ENCODE measurements at regions not wholly inside any gene's neighbourhood (a gene's known extent, or its start where the extent isn't known, plus 50 kb on each side); places are given as distances from the start of the nearest gene placed in this dataset.

GRCh38 chr12:69084816-69085378 is 151.9 kb upstream of the CPM start:
- FAIRE-seq (no peak), DNase-seq (ENCODE audit: low read depth in 1 of 2, low spot score in 2 of 2) (no peak)
- Histone ChIP-seq H3K56ac (replicated peaks; ENCODE audit: insufficient read length, low read depth, low read length) (no peak overlapping the region), H2BK15ac (ENCODE audit: low read length) (no peak overlapping the region), H3K27ac (ENCODE audit: low read depth, low read length) (no peak overlapping the region), H3K4me2 (ENCODE audit: insufficient read depth in 1 of 2, low read depth in 2 of 2, low read length in 2 of 2) (no peak overlapping the region), H3K4ac (replicated peaks; ENCODE audit: insufficient read length, low read depth, low read length) (no peak overlapping the region), H2BK5ac (ENCODE audit: low read depth, low read length) (no peak overlapping the region), H3K23ac (ENCODE audit: insufficient read length) (no peak overlapping the region), H4K20me1 (replicated peaks in 1 of 2; ENCODE audit: control insufficient read depth in 1 of 2, insufficient read depth in 2 of 2, low read length in 2 of 2) (no peaks in the 10 kb centered on the region), H2BK120ac (replicated peaks; ENCODE audit: low read depth, low read length) (no peak overlapping the region), H2AFZ (ENCODE audit: low read length) (no peak overlapping the region), H2BK12ac (ENCODE audit: low read depth, low read length) (no peak overlapping the region), H2AK5ac (ENCODE audit: low read depth, low read length) (no peak overlapping the region), H4K8ac (ENCODE audit: extremely low read depth, insufficient read depth, low read length) (no peak overlapping the region), H3K18ac (ENCODE audit: extremely low read depth, low read length) (no peak overlapping the region), H2BK20ac (ENCODE audit: low read length) (no peak overlapping the region), H3K14ac (ENCODE audit: insufficient read length) (no peak overlapping the region), H3K79me1 (ENCODE audit: low read depth, low read length) (no peaks in the 10 kb centered on the region), H4K91ac (replicated peaks; ENCODE audit: insufficient read length, low read length) (no peak overlapping the region), H3K36me3 (ENCODE audit: control insufficient read depth in 2 of 4, insufficient read depth in 4 of 4, low read length in 3 of 4) (no peaks in the 10 kb centered on the region), H3K23me2 (ENCODE audit: low read depth, low read length) (no peaks in the 10 kb centered on the region), H3K27me3 (replicated peaks in 1 of 4; ENCODE audit: control insufficient read depth in 3 of 4, extremely low read depth in 1 of 4, insufficient read depth in 3 of 4, low read length in 3 of 4) (no peaks in the 10 kb centered on the region), H3K4me1 (replicated peaks in 1 of 4; ENCODE audit: control insufficient read depth in 3 of 4, insufficient read depth in 4 of 4, low read length in 3 of 4) (no peaks in the 10 kb centered on the region), H3K79me2 (ENCODE audit: control insufficient read depth in 1 of 2, insufficient read depth in 2 of 2, low read length in 2 of 2) (no peaks in the 10 kb centered on the region), H3K4me3 (ENCODE audit: extremely low read depth in 1 of 4, insufficient read depth in 2 of 4, low read depth in 3 of 4, low read length in 4 of 4) (no peak overlapping the region), H4K5ac (ENCODE audit: insufficient read length, low read depth, low read length) (no peak overlapping the region), H3K9ac (replicated peaks in 1 of 4; ENCODE audit: extremely low read depth in 1 of 4, low read depth in 3 of 4, low read length in 3 of 4) (no peak overlapping the region), H3K9me3 (ENCODE audit: insufficient read depth in 2 of 2, low read depth in 1 of 2, low read length in 1 of 2) (no peaks in the 10 kb centered on the region)
- ChIA-PET POLR2A (ENCODE audit: partially characterized antibody) (no interaction called here), CTCF (ENCODE audit: partially characterized antibody) (interaction anchor here (1.0 kb wide), 1 partner anchor 15 kb away, joined by 3 read pairs; no protein-coding TSS in a partner anchor)
- TF ChIP-seq FOSL1 (IDR thresholded peaks at IDR 0.05; ENCODE audit: insufficient read depth, low read depth, low read length) (no peak), SIRT6 (IDR thresholded peaks at IDR 0.05; ENCODE audit: low read length) (no peak), KDM5A (IDR thresholded peaks at IDR 0.05; ENCODE audit: low read length) (no peak), USF2 (IDR thresholded peaks at IDR 0.05; ENCODE audit: low read length) (no peak), CBX5 (IDR thresholded peaks at IDR 0.05; ENCODE audit: low read depth, low read length) (no peak), E2F6 (IDR thresholded peaks at IDR 0.05) (no peak), POU5F1 (IDR thresholded peaks at IDR 0.05; ENCODE audit: low read depth, low read length) (no peak), JUND (IDR thresholded peaks at IDR 0.05; ENCODE audit: low read length) (no peak), TCF12 (IDR thresholded peaks at IDR 0.05; ENCODE audit: low read depth, low read length) (no peak), RAD21 (IDR thresholded peaks at IDR 0.05 in 1 of 2, conservative IDR thresholded peaks at IDR 0.05 in 1 of 2; ENCODE audit: low read depth in 2 of 2, low read length in 2 of 2) (no peak), KDM4A (IDR thresholded peaks at IDR 0.05; ENCODE audit: low read depth, low read length, severe bottlenecking) (no peak), SP1 (IDR thresholded peaks at IDR 0.05; ENCODE audit: low read depth, low read length) (no peak), EP300 (IDR thresholded peaks at IDR 0.05; ENCODE audit: borderline replicate concordance in 1 of 2, low read depth in 2 of 2, low read length in 2 of 2) (no peak), POLR2A (IDR thresholded peaks at IDR 0.05; ENCODE audit: control extremely low read depth in 1 of 2, low read depth in 2 of 2, low read length in 2 of 2) (no peak)
